ENCODE measurements at regions not wholly inside any gene's neighbourhood (a gene's known extent, or its start where the extent isn't known, plus 50 kb on each side); places are given as distances from the start of the nearest gene placed in this dataset.

DNA sequence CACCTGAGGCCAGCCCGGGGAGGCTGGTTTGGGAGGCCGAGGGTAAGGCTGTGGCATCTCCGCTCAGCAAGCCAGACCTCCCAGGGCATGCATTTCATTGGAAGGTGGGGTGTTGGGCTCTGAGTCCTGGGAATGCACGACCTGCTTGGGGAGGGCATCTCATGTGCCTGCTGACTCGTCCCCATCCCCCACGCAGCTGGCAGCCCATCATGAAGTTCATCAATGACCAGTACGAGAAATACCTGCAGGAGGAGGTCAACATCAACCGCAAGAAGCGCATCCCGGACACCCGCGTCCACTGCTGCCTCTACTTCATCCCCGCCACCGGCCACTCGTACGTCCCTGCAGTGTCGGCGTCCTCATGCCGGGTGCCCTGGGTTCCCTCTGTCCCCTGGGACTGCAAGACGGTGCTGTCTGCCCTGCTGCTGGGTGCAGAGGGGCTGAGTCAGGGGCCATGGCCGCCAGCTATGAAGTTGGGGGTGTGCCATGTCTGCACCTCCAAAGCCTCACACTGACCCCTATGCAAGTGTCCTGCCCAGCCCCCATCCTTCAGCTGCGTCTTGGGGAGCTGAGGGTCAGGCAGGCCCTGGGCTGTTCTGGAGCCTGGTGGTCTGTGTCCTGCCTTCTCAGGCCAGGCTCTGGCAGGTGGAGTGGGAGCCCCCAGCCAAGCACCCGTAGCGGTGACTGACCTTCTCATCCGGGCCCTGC, 347.9 kb downstream of the SEC14L1 start:
- no peak overlapping the region for H3K4me3 Mint-ChIP-seq (ENCODE audit: unreplicated experiment)

GRCh38 chr17:77489239-77489892, 348.6 kb downstream of the SEC14L1 start:
- no peak for DNase-seq (ENCODE audit: extremely low spot score, unreplicated experiment)
- Mint-ChIP-seq H3K4me3 (ENCODE audit: unreplicated experiment) (no peak overlapping the region), H3K36me3 (ENCODE audit: unreplicated experiment) (peaks cover 26% of the 10 kb centered on the region), H3K9me3 (ENCODE audit: unreplicated experiment) (no peaks in the 10 kb centered on the region), H3K4me1 (ENCODE audit: unreplicated experiment) (peaks cover 14% of the 10 kb centered on the region), H3K27ac (ENCODE audit: unreplicated experiment) (no peak overlapping the region), H3K27me3 (ENCODE audit: unreplicated experiment) (no peaks in the 10 kb centered on the region)
- TF ChIP-seq, protein P1, sequence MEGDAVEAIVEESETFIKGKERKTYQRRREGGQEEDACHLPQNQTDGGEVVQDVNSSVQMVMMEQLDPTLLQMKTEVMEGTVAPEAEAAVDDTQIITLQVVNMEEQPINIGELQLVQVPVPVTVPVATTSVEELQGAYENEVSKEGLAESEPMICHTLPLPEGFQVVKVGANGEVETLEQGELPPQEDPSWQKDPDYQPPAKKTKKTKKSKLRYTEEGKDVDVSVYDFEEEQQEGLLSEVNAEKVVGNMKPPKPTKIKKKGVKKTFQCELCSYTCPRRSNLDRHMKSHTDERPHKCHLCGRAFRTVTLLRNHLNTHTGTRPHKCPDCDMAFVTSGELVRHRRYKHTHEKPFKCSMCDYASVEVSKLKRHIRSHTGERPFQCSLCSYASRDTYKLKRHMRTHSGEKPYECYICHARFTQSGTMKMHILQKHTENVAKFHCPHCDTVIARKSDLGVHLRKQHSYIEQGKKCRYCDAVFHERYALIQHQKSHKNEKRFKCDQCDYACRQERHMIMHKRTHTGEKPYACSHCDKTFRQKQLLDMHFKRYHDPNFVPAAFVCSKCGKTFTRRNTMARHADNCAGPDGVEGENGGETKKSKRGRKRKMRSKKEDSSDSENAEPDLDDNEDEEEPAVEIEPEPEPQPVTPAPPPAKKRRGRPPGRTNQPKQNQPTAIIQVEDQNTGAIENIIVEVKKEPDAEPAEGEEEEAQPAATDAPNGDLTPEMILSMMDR (IDR thresholded peaks at IDR 0.05), result no peak

More for the DNA sequence above, 347.9 kb downstream of the SEC14L1 start:
- Mint-ChIP-seq H3K27me3 (ENCODE audit: unreplicated experiment) (no peaks in the 10 kb centered on the region), H3K9me3 (ENCODE audit: unreplicated experiment) (no peaks in the 10 kb centered on the region), H3K4me1 (ENCODE audit: unreplicated experiment) (peaks cover 14% of the 10 kb centered on the region), H3K36me3 (ENCODE audit: unreplicated experiment) (peaks cover 21% of the 10 kb centered on the region), H3K27ac (ENCODE audit: unreplicated experiment) (no peak overlapping the region)
- TF ChIP-seq, protein P1 (IDR thresholded peaks at IDR 0.05), result no peak
- DNase-seq (ENCODE audit: extremely low spot score, unreplicated experiment), result no peak

DNA sequence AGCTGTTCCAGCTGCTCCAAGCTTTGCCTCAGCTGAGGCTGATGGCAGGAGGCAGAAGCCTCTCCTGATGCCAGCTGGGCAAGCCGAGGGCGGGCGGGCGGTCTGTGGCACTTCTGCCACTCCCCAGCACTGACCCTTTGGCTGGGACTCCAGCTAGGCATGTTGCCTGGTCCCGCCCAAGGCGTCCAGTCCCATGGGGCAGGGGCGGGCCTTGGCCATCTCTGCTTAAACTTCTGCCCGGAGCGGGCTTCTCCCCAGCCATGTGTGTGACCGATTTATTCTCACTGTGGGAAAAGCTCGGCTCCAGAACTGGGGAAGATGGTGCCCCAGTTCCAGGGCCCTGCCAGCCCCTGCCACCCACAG, 349.1 kb downstream of the SEC14L1 start:
- Mint-ChIP-seq H3K27me3 (ENCODE audit: unreplicated experiment) (no peaks in the 10 kb centered on the region), H3K36me3 (ENCODE audit: unreplicated experiment) (peaks cover 26% of the 10 kb centered on the region), H3K4me1 (ENCODE audit: unreplicated experiment) (peaks cover 16% of the 10 kb centered on the region), H3K27ac (ENCODE audit: unreplicated experiment) (no peak overlapping the region), H3K9me3 (ENCODE audit: unreplicated experiment) (no peaks in the 10 kb centered on the region), H3K4me3 (ENCODE audit: unreplicated experiment) (no peak overlapping the region)
- TF ChIP-seq, protein P1 (IDR thresholded peaks at IDR 0.05), result no peak
- DNase-seq (ENCODE audit: extremely low spot score, unreplicated experiment), result no peak

- TF ChIP-seq, protein P1 (IDR thresholded peaks at IDR 0.05), result no peak
- Mint-ChIP-seq H3K36me3 (ENCODE audit: unreplicated experiment) (peaks cover 28% of the 10 kb centered on the region), H3K27ac (ENCODE audit: unreplicated experiment) (peak overlapping the region; percentile 34), H3K4me3 (ENCODE audit: unreplicated experiment) (no peak overlapping the region), H3K9me3 (ENCODE audit: unreplicated experiment) (no peaks in the 10 kb centered on the region), H3K27me3 (ENCODE audit: unreplicated experiment) (no peaks in the 10 kb centered on the region), H3K4me1 (ENCODE audit: unreplicated experiment) (peaks cover 18% of the 10 kb centered on the region)
- DNase-seq (ENCODE audit: extremely low spot score, unreplicated experiment), result no peak
These were observed 349.8 kb downstream of the SEC14L1 start for GRCh38 chr17:77490361-77491183.

Data from osteocyte (in vitro differentiated cells).